ENCODE measurements at regions not wholly inside any gene's neighbourhood (a gene's known extent, or its start where the extent isn't known, plus 50 kb on each side); places are given as distances from the start of the nearest gene placed in this dataset.

DNA sequence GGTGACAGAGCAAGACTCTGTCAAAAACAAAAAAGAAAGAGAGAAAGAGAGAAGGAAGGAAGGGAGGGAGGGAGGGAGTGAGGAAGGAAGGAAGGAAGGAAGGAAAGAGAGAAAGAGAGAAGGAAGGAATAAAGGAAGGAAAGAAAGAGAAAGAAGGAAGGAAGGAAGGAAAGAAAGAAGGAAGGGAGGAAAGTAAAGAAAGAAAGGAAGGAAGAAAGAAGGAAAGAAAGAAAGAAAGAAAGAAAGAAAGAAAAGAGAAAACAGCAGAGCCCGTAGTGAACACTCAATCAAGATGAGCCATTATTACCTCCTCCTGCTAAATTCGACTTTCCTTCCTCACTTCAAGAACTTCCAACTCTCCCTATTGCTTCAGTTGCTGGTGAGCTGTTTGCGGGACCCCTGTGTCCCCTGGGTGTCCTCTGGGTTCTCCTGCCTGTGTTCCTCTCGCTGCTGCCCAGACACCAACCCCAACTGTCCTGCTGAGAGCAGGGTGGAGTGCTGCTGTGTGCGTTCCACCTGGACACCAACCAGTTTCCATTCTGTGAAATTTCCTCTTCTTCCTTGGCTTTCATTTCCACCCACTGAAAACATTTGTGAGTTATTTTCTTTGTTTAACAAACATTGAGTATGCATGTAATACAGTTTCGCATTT lies 266.4 kb downstream of the FAM43A start:
- no peaks in the 10 kb centered on the region for H3K36me3 ChIP-seq (ENCODE audit: low read depth, missing control alignments)
- no peak overlapping the region for H3K4me3 ChIP-seq
- DNase-seq: no peak
- intact Hi-C loops (cut with DNase I; ENCODE audit: low total_unique reads): no loop called here
- no peaks in the 10 kb centered on the region for H3K9me3 ChIP-seq
- no peaks in the 10 kb centered on the region for H3K4me1 ChIP-seq
- 56 to 62% methylated on average over 6 of the region's 6 CpGs for WGBS, 2 donors
- no peak for TF ChIP-seq POLR2A (IDR thresholded peaks at IDR 0.05)
- TF ChIP-seq, protein P1, sequence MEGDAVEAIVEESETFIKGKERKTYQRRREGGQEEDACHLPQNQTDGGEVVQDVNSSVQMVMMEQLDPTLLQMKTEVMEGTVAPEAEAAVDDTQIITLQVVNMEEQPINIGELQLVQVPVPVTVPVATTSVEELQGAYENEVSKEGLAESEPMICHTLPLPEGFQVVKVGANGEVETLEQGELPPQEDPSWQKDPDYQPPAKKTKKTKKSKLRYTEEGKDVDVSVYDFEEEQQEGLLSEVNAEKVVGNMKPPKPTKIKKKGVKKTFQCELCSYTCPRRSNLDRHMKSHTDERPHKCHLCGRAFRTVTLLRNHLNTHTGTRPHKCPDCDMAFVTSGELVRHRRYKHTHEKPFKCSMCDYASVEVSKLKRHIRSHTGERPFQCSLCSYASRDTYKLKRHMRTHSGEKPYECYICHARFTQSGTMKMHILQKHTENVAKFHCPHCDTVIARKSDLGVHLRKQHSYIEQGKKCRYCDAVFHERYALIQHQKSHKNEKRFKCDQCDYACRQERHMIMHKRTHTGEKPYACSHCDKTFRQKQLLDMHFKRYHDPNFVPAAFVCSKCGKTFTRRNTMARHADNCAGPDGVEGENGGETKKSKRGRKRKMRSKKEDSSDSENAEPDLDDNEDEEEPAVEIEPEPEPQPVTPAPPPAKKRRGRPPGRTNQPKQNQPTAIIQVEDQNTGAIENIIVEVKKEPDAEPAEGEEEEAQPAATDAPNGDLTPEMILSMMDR (IDR thresholded peaks at IDR 0.05): no peak
- H3K27ac ChIP-seq: no peak overlapping the region
- H3K27me3 ChIP-seq: no peaks in the 10 kb centered on the region

DNA sequence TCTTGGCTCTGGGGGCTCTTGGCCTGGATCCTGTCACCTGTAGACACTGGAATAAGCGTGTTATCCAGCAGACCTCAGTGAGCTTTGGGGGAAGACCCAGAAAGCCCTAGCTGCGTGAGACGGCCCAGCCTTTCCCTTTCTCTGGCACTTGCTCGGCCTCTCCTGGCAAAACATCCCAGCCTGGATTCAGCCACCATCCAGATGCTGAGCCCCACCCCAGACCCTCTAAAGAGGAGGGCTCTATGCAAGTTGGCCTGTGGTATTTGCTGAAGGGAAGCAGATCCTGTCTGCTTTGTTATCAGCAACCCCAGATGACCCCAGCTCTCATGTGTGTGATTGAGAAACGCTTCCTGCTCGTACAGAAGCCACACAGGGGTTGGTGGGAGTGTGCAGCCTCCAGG lies 267.2 kb downstream of the FAM43A start:
- no peaks in the 10 kb centered on the region for H3K27me3 ChIP-seq
- TF ChIP-seq, protein P1 (IDR thresholded peaks at IDR 0.05): no peak
- no peak for TF ChIP-seq POLR2A (IDR thresholded peaks at IDR 0.05)
- no peaks in the 10 kb centered on the region for H3K4me1 ChIP-seq
- no peak overlapping the region for H3K4me3 ChIP-seq
- DNase-seq: no peak
- H3K36me3 ChIP-seq (ENCODE audit: low read depth, missing control alignments): no peaks in the 10 kb centered on the region
- WGBS, 2 donors: 64 to 65% methylated on average over 4 to 6 of the region's 6 CpGs
- no peak overlapping the region for H3K27ac ChIP-seq
- intact Hi-C loops (cut with DNase I; ENCODE audit: low total_unique reads): no loop called here
- H3K9me3 ChIP-seq: no peaks in the 10 kb centered on the region

DNA sequence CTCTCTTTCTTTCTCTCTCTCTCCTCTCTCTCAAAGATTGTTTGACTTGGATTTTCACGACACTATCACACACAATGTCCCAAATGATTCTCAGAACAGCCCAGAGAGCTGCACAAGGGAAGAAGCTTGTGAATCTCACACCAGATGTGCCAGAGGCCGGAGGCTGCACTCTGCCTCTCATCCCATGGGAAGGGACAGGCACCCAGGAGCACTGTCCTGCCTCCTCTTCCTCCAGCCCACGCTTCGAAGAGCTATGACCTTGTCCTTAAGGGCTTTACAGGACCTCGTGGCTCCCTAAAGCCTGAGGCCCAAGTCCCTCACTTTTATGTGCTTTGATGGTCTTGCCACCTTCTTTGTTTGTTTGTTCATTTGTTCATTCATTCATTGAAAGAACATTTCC lies 267.6 kb downstream of the FAM43A start:
- WGBS, 2 donors: 86 to 90% methylated on average over 5 of the region's 5 CpGs
- intact Hi-C loops (cut with DNase I; ENCODE audit: low total_unique reads): no loop called here
- H3K27ac ChIP-seq: no peak overlapping the region

DNA sequence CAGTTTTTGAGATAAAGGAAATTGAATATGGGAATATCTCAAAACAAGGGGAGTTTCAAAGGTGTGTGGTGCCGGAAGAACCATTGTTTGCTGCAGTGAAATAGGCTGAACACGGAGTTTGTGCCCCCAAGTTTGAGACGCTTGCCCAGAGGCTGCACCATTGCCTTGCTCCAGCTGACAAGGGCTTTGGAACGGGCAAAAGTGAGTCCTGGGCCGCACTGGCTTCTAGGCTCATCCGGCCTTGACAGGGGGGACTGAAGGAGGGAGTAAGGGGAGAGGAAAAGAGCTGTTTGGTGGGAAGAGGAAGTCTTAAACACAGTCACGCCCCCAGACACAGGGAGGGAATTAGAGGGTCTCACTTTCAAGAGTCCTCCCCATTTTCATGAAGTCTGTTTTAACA lies 269.9 kb downstream of the FAM43A start:
- no peaks in the 10 kb centered on the region for H3K4me1 ChIP-seq
- no peak overlapping the region for H3K4me3 ChIP-seq
- intact Hi-C loops (cut with DNase I; ENCODE audit: low total_unique reads): no loop called here
- TF ChIP-seq POLR2A (IDR thresholded peaks at IDR 0.05): no peak
- TF ChIP-seq, protein P1 (IDR thresholded peaks at IDR 0.05): no peak
- WGBS, 2 donors: 93% methylated on average over 7 of the region's 7 CpGs
- no peaks in the 10 kb centered on the region for H3K36me3 ChIP-seq (ENCODE audit: low read depth, missing control alignments)
- no peak for DNase-seq
- H3K27ac ChIP-seq: no peak overlapping the region
- no peaks in the 10 kb centered on the region for H3K27me3 ChIP-seq
- H3K9me3 ChIP-seq: no peaks in the 10 kb centered on the region

More for the DNA sequence above, 267.6 kb downstream of the FAM43A start:
- H3K4me3 ChIP-seq: no peak overlapping the region
- H3K36me3 ChIP-seq (ENCODE audit: low read depth, missing control alignments): no peaks in the 10 kb centered on the region
- H3K4me1 ChIP-seq: no peaks in the 10 kb centered on the region
- H3K9me3 ChIP-seq: no peaks in the 10 kb centered on the region
- TF ChIP-seq, protein P1 (IDR thresholded peaks at IDR 0.05): no peak
- TF ChIP-seq POLR2A (IDR thresholded peaks at IDR 0.05): no peak
- no peak for DNase-seq
- no peaks in the 10 kb centered on the region for H3K27me3 ChIP-seq

All from testis (tissue), 2 donors.